CD4-positive, alpha-beta T cell treated with Interleukin-6 for 4 hours (primary cell): ENCODE measurements at regions not wholly inside any gene's neighbourhood (a gene's known extent, or its start where the extent isn't known, plus 50 kb on each side); places are given as distances from the start of the nearest gene placed in this dataset.
A peak's percentile ranks its signal among the peaks of the same experiment; 100 is the strongest.

Experiments
- DNase-seq: peaks from one replicate; pipeline ENCODE4 v3.0.0-alpha.2; 2020; ENCODE audit warnings: mixed read lengths

GRCh38 chr14:62099091-62099490 is 336.9 kb downstream of the SNAPC1 start:
- no peak for DNase-seq

DNA sequence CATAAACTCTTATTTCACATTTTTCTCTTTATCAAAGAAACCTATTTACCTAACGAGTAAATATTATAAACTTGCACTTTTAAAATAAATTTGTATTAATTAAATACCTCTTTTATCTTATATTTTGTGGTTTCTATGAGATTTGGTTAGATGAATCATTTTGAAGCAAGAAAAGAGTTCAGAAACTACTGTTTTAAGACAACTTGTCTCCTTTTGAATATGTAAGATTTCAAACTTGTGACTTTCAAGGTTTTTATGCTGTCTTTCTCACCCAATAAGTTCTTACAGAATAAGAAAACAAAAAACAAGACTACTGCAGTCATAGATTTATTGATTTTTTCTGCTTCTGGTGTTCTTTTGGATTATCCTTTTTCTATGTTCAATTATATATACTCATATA is 339.0 kb downstream of the SNAPC1 start:
- no peak for DNase-seq

GRCh38 chr14:62101673-62102348 is 339.6 kb downstream of the SNAPC1 start:
- no peak for DNase-seq

DNA sequence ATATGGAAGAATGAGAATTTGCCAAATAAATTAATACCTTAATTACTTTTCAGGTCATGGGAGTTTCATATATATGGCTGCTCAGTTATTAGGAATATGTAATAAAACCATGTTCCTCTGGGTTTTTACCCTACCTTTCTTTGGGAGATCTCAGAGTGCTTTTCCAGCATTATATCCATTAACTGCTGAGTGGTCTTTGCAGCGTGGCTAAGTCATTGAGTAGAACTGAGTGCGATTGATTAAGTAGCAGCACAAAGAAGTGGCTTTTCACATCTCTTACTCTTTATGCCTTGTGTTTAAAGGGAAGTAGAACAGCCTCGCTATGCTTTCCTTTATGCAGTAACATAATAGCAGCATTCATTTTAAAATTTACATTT is 340.1 kb downstream of the SNAPC1 start:
- DNase-seq, result no peak

DNA sequence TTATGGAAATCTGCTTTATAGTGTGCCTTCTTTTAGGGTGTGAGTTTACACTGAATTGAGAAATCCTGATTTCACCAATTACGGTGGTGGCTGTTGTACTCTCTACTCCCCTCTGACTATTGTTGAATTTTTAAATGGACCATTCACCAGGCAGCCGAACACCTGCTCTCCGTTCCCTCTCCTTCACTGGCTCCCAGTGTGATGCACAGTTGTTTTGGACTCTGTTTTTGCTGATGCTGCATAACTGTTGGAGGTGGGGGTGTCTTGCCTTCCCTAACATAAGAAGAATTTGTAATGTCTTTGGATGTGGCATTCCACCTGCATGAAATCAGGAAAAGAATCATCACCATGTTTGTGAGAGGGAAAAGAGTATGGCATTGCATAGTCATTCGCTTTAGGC is 341.2 kb downstream of the SNAPC1 start:
- DNase-seq, result no peak

DNA sequence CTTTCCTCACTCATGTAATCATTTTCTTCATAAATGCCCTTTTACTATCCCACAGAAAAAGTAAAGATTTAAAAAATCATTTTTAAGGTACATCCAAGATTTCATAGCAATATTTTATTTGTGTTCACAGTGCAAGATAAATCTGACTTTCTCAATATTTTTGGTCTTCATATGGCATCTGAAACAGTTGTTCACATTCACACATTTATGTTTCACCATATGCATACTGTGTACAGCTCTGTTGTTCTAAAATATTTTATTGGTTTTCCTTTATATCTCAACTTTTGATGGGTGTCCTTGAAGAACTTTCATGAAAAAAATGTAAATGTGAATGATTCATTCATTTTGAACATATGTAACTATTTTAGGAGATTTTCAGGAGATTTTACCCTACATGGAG is 348.7 kb downstream of the SNAPC1 start:
- no peak for DNase-seq

DNA sequence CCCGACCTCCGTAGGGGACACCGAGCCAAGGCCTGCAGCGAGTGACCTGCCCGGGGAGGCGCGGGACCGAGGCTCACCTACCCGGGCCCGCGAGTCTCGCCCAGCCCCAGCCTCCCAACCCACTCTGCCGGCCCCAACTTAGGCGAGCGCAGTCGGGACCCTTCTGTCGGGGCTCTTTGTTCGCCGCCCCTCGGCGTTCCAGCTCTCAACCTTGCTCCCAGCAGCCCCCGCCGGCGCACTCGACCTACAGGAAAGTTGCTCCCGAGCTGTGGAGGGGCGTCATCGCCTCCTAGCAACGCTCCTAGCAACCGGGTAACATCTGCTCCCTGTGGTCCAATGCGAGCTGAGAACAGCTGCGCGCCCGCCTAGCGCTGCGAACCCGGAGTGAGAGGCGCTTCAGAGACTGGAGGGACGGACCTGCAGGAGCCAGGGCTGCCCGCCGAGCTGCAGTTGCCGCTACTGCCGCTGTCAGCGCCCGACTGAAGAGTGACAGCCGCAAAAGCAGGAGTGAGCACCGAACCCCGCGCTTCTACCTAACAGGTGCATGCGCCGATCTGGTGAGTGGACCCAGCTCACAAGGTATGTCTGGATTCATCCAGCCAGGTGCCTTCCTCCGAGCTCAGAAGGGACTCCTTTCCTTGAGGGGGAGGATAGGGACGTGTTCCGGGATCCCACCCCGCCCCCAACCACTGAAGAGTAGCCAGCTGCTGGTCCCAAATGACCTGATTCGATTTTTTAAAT is 355.0 kb downstream of the SNAPC1 start:
- DNase-seq, result peak; percentile 52

DNA sequence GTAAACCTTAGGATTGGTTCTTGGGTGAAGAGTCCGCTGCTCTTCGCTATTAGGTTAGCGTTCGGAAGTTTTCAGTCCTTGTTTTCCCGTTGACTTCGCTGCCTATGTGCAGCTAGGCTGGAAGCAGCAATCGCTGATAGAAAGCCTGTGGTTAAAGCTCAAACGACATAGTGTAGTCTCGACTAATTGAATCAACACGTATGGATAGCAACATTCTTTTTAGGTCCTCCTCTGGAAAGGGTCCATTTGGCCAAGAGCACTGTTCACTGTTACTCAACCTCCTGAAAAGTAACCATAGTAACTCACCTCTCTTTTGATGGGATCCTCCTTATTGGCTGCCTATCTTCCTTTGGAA is 355.5 kb downstream of the SNAPC1 start:
- DNase-seq, result no peak

DNA sequence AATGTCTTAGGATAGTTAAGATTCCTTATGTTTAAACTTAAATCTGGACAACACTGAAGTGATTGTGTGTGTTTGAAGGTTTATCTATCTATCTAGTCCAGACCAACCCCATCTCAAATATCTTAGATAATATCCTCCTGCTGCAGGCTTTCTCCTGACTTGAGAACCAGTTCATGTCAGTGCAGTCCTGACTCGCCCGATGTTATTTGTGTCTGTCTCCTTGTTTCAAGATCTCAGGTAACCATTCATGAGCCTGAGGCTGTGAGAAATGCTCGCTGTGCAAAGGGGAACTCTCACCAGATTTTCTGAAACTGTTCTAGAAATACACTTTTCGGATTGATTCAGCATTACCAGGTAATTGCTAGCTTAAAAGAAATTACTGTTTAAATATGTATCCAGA is 356.2 kb downstream of the SNAPC1 start:
- no peak for DNase-seq

DNA sequence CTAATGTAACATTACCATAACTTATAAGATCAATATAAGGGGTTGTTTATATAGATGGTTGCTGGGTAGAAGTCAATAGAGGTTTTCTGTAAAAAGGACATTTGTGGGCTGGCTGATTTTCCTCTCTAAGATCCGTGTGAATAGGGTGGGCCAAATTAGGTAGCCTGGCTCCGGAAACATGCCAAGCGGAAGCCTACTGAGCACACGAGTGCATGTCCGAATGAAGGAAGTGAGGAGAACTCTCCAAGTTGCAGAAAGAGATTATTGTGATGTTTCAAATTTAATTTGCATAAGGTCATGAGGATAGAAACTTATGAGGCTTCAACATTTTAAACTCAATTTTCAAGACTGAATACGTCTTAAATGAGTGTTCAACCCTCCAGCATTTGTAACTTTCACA is 356.7 kb downstream of the SNAPC1 start:
- DNase-seq, result no peak

DNA sequence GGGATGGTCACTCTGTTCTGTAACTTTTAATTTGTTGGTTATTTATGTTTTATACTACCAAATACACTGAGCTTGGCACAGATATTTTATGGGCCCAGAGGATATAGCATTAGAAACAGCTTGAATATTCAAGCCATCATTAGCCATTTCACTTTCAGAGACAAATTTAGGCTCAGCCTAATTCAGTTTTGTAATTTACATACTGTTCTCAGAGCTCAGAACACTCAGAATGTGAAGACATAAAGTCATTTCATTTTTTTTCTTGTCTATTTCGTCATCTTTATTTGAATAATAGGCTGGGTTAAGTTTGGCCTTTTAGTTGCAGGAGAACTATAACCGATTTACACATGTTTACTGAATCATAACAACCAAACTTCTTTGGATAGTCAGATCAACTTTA is 361.7 kb downstream of the SNAPC1 start:
- no peak for DNase-seq

- no peak for DNase-seq
Observed at GRCh38 chr14:62125793-62126192, 363.6 kb downstream of the SNAPC1 start.

GRCh38 chr14:62126879-62127478 is 364.8 kb downstream of the SNAPC1 start:
- DNase-seq, result no peak

GRCh38 chr14:62130441-62130840 is 368.2 kb downstream of the SNAPC1 start:
- DNase-seq, result no peak

DNA sequence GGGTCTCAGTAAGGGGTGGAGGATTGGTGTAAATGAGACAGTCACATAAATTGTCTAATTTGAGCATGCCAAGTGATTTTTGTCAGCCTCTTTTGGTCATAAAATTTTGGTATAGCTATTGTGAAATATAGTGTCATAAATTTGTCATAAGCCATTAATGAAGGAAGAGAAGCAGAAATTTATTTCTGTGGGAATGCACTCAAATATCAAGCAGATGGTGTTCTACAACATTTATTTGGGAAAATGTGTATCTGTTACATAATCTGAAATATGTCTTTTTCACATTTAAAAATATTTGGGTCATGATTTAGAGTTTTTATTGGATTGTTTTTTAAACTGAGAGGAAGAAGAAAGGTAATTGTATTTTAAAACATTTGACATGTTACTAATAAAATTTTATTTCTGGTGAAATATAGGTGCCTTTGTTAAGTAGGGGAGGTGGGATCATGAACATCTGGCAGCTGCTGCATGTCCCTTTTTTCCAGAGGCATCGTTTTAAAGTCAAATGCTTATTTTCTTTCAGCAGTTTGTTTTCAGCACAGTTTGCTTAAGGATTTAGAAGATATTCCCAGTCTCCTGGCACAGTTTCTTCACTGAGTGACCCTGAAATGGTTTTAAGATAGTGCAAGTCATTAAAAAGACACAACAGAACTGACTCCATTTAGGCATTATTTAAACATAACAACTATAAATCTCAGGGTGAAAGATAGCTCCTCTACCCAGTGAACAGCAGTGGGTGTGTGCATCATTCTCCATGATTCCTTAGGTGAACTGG is 371.7 kb downstream of the SNAPC1 start:
- DNase-seq, result no peak

- no peak for DNase-seq
Observed at GRCh38 chr14:62138593-62138992, 376.4 kb downstream of the SNAPC1 start.

GRCh38 chr14:62141139-62141538 is 378.9 kb downstream of the SNAPC1 start:
- no peak for DNase-seq

- DNase-seq, result no peak
Observed at GRCh38 chr14:62143245-62143644, 381.0 kb downstream of the SNAPC1 start.

GRCh38 chr14:62144863-62145262 is 382.6 kb downstream of the SNAPC1 start:
- no peak for DNase-seq

DNA sequence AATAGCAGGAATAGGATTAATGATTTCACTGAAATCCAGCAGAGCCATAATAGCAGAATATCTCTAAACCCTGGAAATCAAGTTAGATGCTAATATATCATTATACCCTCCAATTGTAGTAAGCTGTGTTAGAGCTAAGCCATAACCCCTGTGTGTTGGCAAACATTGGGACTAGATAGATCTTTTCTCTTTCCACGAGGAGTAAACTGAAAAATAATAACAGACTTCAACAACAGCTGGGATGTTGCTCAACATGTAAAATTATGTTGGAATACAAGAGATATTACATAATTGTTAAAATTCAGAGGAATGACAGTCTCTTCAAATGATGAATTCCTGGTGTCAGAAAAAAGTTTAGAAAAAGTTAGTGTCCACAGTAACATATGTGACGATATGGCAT is 383.8 kb downstream of the SNAPC1 start:
- DNase-seq, result no peak

- no peak for DNase-seq
Observed at GRCh38 chr14:62156052-62156451, 393.8 kb downstream of the SNAPC1 start.

GRCh38 chr14:62158779-62159178 is 396.6 kb downstream of the SNAPC1 start:
- no peak for DNase-seq

DNA sequence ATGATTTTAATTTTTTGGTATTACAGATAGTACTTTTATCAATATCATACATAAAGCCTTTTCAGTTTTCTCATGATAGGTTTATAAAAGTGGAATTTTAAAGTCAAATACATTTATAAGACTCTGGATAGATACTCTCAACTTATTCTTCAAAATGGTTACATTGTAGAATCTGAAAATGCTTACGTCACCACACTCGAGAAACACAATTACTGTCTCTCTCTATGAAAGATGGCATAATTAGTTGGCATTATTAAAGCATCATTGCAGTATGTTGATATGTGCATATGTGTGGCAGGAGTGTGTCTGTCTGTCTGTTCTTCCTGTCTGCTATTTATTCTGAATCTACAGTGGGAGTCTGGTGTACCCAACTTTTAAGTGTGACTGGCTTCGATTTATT is 397.1 kb downstream of the SNAPC1 start:
- no peak for DNase-seq
